ENCODE measurements at regions not wholly inside any gene's neighbourhood (a gene's known extent, or its start where the extent isn't known, plus 50 kb on each side); places are given as distances from the start of the nearest gene placed in this dataset.

GRCh38 chr1:90579212-90579802 lies 137.8 kb downstream of the BARHL2 start:
- peaks cover 5 to 7% (median 7%) of the 10 kb centered on the region in 3 donors for H3K27me3 Mint-ChIP-seq (ENCODE audit: low read depth in 3 of 3)
- no peak overlapping the region for H3K4me3 Mint-ChIP-seq
- H3K27ac Mint-ChIP-seq, result no peak overlapping the region
- H3K9me3 Mint-ChIP-seq, result no peaks in the 10 kb centered on the region
- no peaks in the 10 kb centered on the region for H3K36me3 Mint-ChIP-seq
- H3K4me1 Mint-ChIP-seq, result no peaks in the 10 kb centered on the region
- peak; percentile 12 to 26 (median 24) for DNase-seq

GRCh38 chr1:90574692-90575370 lies 142.3 kb downstream of the BARHL2 start:
- peaks cover 0 to 2% (median 0%) of the 10 kb centered on the region in 6 donors for H3K9me3 Mint-ChIP-seq
- H3K36me3 Mint-ChIP-seq, result no peaks in the 10 kb centered on the region
- no peak overlapping the region for H3K4me3 Mint-ChIP-seq
- no peak overlapping the region for H3K27ac Mint-ChIP-seq
- no peaks in the 10 kb centered on the region for H3K4me1 Mint-ChIP-seq
- peaks cover 2 to 9% (median 3%) of the 10 kb centered on the region in 3 donors for H3K27me3 Mint-ChIP-seq (ENCODE audit: low read depth in 3 of 3)
- DNase-seq, result no peak

DNA sequence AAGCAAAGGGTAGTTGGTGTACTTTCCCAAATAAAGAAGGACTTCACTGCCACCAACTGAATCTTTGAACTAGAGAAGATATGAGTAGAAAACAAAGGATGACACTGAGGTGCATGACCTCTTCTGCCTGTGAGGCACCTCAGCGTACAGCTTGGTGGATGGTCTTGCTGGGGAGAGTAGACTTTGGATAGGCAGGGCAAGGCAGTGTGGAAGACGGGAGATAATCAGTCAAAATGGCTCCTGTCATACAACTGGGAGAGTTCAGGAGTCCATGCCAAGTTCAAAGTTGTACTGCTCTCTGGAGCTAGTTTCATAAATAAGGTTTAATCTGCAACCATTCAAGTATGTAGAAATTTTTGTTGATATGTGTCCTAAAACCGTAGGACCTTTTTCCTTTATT lies 143.4 kb downstream of the BARHL2 start:
- Mint-ChIP-seq H3K4me3 (no peak overlapping the region), H3K9me3 (peaks cover 0 to 2% (median 0%) of the 10 kb centered on the region in 6 donors)

DNA sequence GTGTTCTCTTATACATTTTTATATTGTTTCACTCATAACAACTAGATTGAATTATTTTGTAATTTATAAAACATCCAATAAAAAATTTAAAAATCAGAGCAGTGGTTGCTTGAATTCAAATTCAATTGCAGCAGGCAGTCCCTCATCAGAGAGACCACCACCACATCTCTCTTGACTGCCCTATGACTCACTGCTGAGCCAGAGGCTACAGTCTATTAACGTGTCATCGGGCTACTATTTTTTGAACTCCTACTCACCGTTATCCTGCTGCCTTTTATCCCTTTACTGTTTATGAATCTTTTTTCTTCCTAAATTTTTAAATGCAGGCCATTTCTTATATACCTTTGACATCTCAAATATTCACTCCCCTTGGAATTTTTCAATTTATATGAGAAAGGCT lies 144.7 kb downstream of the BARHL2 start:
- H3K27me3 Mint-ChIP-seq (ENCODE audit: low read depth in 3 of 3), result peaks cover 0 to 6% (median 0%) of the 10 kb centered on the region in 3 donors
- H3K36me3 Mint-ChIP-seq, result no peaks in the 10 kb centered on the region
- no peak overlapping the region for H3K27ac Mint-ChIP-seq
- H3K4me3 Mint-ChIP-seq, result no peak overlapping the region
- peaks cover 0 to 2% (median 0%) of the 10 kb centered on the region in 6 donors for H3K9me3 Mint-ChIP-seq
- H3K4me1 Mint-ChIP-seq, result no peaks in the 10 kb centered on the region
- DNase-seq, result no peak

More for the DNA sequence above, 143.4 kb downstream of the BARHL2 start:
- Mint-ChIP-seq H3K4me1 (no peaks in the 10 kb centered on the region), H3K36me3 (no peaks in the 10 kb centered on the region), H3K27me3 (ENCODE audit: low read depth in 3 of 3) (peaks cover 0 to 6% (median 0%) of the 10 kb centered on the region in 3 donors), H3K27ac (no peak overlapping the region)
- DNase-seq, result no peak

DNA sequence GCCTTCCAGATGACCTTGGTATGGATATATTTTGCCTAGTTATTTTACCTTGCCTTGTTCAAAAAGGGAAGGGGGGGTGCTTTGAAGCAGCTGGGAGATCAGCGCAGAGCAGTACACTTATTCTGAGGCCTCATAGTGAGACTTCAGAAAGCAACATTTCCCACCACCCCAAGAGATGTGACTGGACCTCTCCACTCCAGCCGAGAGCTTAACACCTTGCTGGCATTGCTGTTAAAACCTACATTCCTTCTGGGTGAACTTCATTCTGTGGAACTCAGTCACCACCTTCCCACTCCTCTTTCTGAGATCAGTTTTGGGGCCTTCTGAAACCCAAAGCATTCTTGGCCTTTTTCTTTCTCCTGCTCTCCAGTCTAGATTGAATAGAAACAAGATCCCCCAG lies 148.7 kb downstream of the BARHL2 start:
- Mint-ChIP-seq H3K36me3 (no peaks in the 10 kb centered on the region), H3K4me1 (no peaks in the 10 kb centered on the region), H3K27ac (no peak overlapping the region), H3K27me3 (ENCODE audit: low read depth in 3 of 3) (peaks cover 0 to 4% (median 0%) of the 10 kb centered on the region in 3 donors), H3K4me3 (no peak overlapping the region), H3K9me3 (peaks cover 0 to 2% (median 0%) of the 10 kb centered on the region in 6 donors)
- no peak for DNase-seq

DNA sequence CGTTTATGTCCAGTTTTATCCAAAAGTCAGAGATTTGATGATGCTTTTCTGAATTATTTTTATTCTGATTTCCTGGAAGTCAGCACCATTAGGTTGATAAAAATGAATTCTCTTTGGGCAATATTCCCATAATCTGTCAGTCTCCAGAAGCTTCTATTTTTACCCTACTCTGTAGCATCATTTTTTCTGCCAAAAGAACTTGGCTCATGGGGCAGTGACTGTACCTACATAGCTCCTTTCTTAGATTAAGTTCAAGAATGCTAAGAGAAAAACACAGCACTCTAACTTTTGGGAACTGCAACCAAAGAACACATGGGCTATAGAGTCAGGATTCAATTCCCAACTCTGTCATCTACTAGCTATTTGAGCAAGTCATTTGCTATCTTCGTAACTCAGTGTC lies 152.9 kb downstream of the BARHL2 start:
- H3K36me3 Mint-ChIP-seq, result no peaks in the 10 kb centered on the region
- H3K27ac Mint-ChIP-seq, result no peak overlapping the region
- DNase-seq, result no peak
- peaks cover 0 to 6% (median 2%) of the 10 kb centered on the region in 3 donors for H3K27me3 Mint-ChIP-seq (ENCODE audit: low read depth in 3 of 3)
- H3K9me3 Mint-ChIP-seq, result peaks cover 0 to 3% (median 0%) of the 10 kb centered on the region in 6 donors
- H3K4me1 Mint-ChIP-seq, result no peaks in the 10 kb centered on the region
- H3K4me3 Mint-ChIP-seq, result no peak overlapping the region

DNA sequence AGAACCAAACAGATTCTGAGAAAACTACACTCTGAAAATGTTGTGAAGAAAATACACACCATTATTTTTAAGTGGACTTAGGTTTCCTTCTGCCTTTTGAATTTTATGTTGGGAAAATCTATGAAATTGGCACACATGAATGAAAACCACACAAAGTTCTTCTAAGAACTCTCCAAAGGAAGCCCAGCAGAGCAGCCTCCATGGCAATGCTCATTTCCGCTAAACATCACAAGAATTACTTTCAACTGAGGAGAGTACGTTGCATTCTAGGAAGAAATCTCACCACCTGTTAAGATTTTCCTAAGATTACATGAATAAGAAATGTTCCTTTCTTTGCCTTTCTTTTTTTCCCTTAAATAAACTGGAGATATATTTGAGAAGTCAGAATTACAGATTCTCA lies 154.2 kb downstream of the BARHL2 start:
- H3K27me3 Mint-ChIP-seq (ENCODE audit: low read depth in 3 of 3), result peaks cover 0 to 6% (median 2%) of the 10 kb centered on the region in 3 donors
- H3K4me1 Mint-ChIP-seq, result no peaks in the 10 kb centered on the region
- no peak overlapping the region for H3K4me3 Mint-ChIP-seq
- DNase-seq, result no peak
- H3K36me3 Mint-ChIP-seq, result no peaks in the 10 kb centered on the region
- H3K27ac Mint-ChIP-seq, result no peak overlapping the region
- peaks cover 0 to 3% (median 0%) of the 10 kb centered on the region in 6 donors for H3K9me3 Mint-ChIP-seq

GRCh38 chr1:90561911-90562310 lies 155.2 kb downstream of the BARHL2 start:
- Mint-ChIP-seq H3K27me3 (ENCODE audit: low read depth in 3 of 3) (peaks cover 0 to 13% (median 2%) of the 10 kb centered on the region in 3 donors), H3K4me1 (no peaks in the 10 kb centered on the region), H3K36me3 (no peaks in the 10 kb centered on the region), H3K27ac (no peak overlapping the region), H3K9me3 (peaks cover 0 to 7% (median 0%) of the 10 kb centered on the region in 6 donors), H3K4me3 (no peak overlapping the region)
- no peak for DNase-seq

- Mint-ChIP-seq H3K36me3 (no peaks in the 10 kb centered on the region), H3K4me3 (no peak overlapping the region), H3K9me3 (peaks cover 0 to 7% (median 0%) of the 10 kb centered on the region in 6 donors), H3K4me1 (no peaks in the 10 kb centered on the region), H3K27me3 (ENCODE audit: low read depth in 3 of 3) (peaks cover 0 to 13% (median 2%) of the 10 kb centered on the region in 3 donors), H3K27ac (no peak overlapping the region)
- DNase-seq, result no peak
These were observed 155.9 kb downstream of the BARHL2 start for GRCh38 chr1:90561103-90561783.

- no peak overlapping the region for H3K4me3 Mint-ChIP-seq
- H3K27me3 Mint-ChIP-seq (ENCODE audit: low read depth in 3 of 3), result peaks cover 0 to 11% (median 2%) of the 10 kb centered on the region in 3 donors
- DNase-seq, result no peak
- no peak overlapping the region for H3K27ac Mint-ChIP-seq
- peaks cover 0 to 7% (median 0%) of the 10 kb centered on the region in 6 donors for H3K9me3 Mint-ChIP-seq
- H3K4me1 Mint-ChIP-seq, result no peaks in the 10 kb centered on the region
- H3K36me3 Mint-ChIP-seq, result no peaks in the 10 kb centered on the region
These were observed 158.2 kb downstream of the BARHL2 start for GRCh38 chr1:90558754-90559378.

- Mint-ChIP-seq H3K9me3 (peaks cover 0 to 7% (median 0%) of the 10 kb centered on the region in 6 donors), H3K4me3 (no peak overlapping the region), H3K27ac (no peak overlapping the region), H3K4me1 (no peaks in the 10 kb centered on the region), H3K36me3 (no peaks in the 10 kb centered on the region), H3K27me3 (ENCODE audit: low read depth in 3 of 3) (peaks cover 0 to 16% (median 4%) of the 10 kb centered on the region in 3 donors)
- DNase-seq, result no peak
These were observed 159.0 kb downstream of the BARHL2 start for GRCh38 chr1:90558126-90558525.

DNA sequence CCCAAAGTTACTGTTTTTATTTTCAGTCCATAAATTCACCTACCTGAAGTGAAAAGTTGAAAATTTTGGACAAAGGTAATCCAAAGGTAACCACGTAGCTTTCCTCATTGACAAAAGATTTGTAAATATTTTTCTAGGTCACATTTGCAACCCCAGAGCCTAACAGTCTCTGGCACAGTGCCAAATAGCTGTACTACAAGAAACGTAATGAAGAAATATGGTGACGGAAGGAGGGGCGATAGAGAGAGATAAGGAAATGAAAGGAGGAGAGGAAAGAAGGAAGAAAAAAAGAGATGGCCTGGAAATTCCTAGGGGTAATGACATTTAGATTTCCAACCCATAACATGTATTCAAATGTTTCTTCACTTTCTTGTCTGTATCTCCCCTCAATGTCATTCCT lies 159.4 kb downstream of the BARHL2 start:
- no peaks in the 10 kb centered on the region for H3K36me3 Mint-ChIP-seq
- H3K4me1 Mint-ChIP-seq, result no peaks in the 10 kb centered on the region
- peaks cover 0 to 18% (median 2%) of the 10 kb centered on the region in 3 donors for H3K27me3 Mint-ChIP-seq (ENCODE audit: low read depth in 3 of 3)
- H3K9me3 Mint-ChIP-seq, result peaks cover 0 to 7% (median 0%) of the 10 kb centered on the region in 6 donors
- no peak overlapping the region for H3K4me3 Mint-ChIP-seq
- H3K27ac Mint-ChIP-seq, result no peak overlapping the region
- DNase-seq, result no peak

GRCh38 chr1:90550626-90551406 lies 166.3 kb downstream of the BARHL2 start:
- Mint-ChIP-seq H3K4me3 (no peak overlapping the region), H3K27me3 (ENCODE audit: low read depth in 3 of 3) (peaks cover 0 to 11% (median 7%) of the 10 kb centered on the region in 3 donors), H3K36me3 (no peaks in the 10 kb centered on the region), H3K27ac (no peak overlapping the region), H3K4me1 (no peaks in the 10 kb centered on the region), H3K9me3 (peaks cover 0 to 3% (median under 1%) of the 10 kb centered on the region in 6 donors)
- no peak for DNase-seq
